H1 (cell line): ENCODE measurements at regions not wholly inside any gene's neighbourhood (a gene's known extent, or its start where the extent isn't known, plus 50 kb on each side); places are given as distances from the start of the nearest gene placed in this dataset.

Experiments
- CTCF ChIA-PET: fragments of 300-600 bp; sonication (Branson Sonifier 250); formaldehyde crosslinking; loops from one replicate; lab custom pipeline; 2021; ENCODE audit not compliant: partially characterized antibody; lab: Charles Lee
- POLR2A ChIA-PET: fragments of 300-600 bp; sonication (Branson Sonifier 250); formaldehyde crosslinking; loops from one replicate; lab custom pipeline; 2021; ENCODE audit warnings: inconsistent platforms; ENCODE audit not compliant: partially characterized antibody; lab: Charles Lee
- DNase-seq, 2 experiments: peaks; one replicate each; pipeline versions ENCODE4 v3.0.0 to v3.0.0-alpha.2; 2010 to 2022; ENCODE audit warnings: low spot score in 2 of 2, low read depth in 1 of 2, mixed read lengths in 1 of 2
- FAIRE-seq: peaks from 2 replicates; lab custom pipeline; 2011; peaks lifted over from hg19 to GRCh38; lab: Jason Lieb, UNC
- H2AFZ ChIP-seq: 2 replicates; pipeline ENCODE4 v1.8.1; 2012; ENCODE audit warnings: low read length, inconsistent platforms
- H2AK5ac ChIP-seq: 2 replicates; pipeline ENCODE4 v1.6.1; 2013; ENCODE audit warnings: low read depth, low read length
- H2BK120ac ChIP-seq: replicated peaks from 2 replicates; pipeline ENCODE3; 2013; ENCODE audit warnings: low read depth, low read length, inconsistent platforms
- H2BK12ac ChIP-seq: 2 replicates; pipeline ENCODE4 v1.6.1; 2013; ENCODE audit warnings: low read depth, low read length
- H2BK15ac ChIP-seq: 2 replicates; pipeline ENCODE4 v1.6.1; 2013; ENCODE audit warnings: low read length
- H2BK20ac ChIP-seq: 2 replicates; pipeline ENCODE4 v1.6.1; 2013; ENCODE audit warnings: low read length
- H2BK5ac ChIP-seq: 2 replicates; pipeline ENCODE4 v1.6.1; 2013; ENCODE audit warnings: low read depth, low read length
- H3K14ac ChIP-seq: 2 replicates; pipeline ENCODE4 v1.6.1; 2013; ENCODE audit warnings: inconsistent platforms; ENCODE audit not compliant: insufficient read length
- H3K18ac ChIP-seq: 2 replicates; pipeline ENCODE4 v1.6.1; 2013; ENCODE audit warnings: low read length; ENCODE audit errors: extremely low read depth
- H3K23ac ChIP-seq: 2 replicates; pipeline ENCODE4 v1.6.1; 2013; ENCODE audit warnings: inconsistent platforms; ENCODE audit not compliant: insufficient read length
- H3K23me2 ChIP-seq: 2 replicates; pipeline ENCODE4 v1.6.1; 2013; ENCODE audit warnings: low read depth, low read length
- H3K27ac ChIP-seq: 2 replicates; pipeline ENCODE4 v1.6.1; 2011; ENCODE audit warnings: low read depth, low read length, inconsistent platforms
- H3K27me3 ChIP-seq, 4 experiments: replicated peaks in 1 of 4; 1 replicate in 1 of 4; 2 replicates in 3 of 4; pipeline versions ENCODE4 v1.6.1 to v1.8.1; 2011 to 2013; ENCODE audit warnings: low read length in 3 of 4, mild to moderate bottlenecking in 3 of 4, inconsistent platforms in 2 of 4, mixed read lengths in 2 of 4, moderate library complexity in 1 of 4; ENCODE audit not compliant: control insufficient read depth in 3 of 4, insufficient read depth in 3 of 4; ENCODE audit errors: extremely low read depth in 1 of 4
- H3K36me3 ChIP-seq, 4 experiments: 2 replicates each; pipeline versions ENCODE4 v1.6.1 to v1.8.1; 2011 to 2013; ENCODE audit warnings: mild to moderate bottlenecking in 4 of 4, low read length in 3 of 4, moderate library complexity in 2 of 4, control low read depth in 1 of 4, inconsistent platforms in 1 of 4; ENCODE audit not compliant: insufficient read depth in 4 of 4, control insufficient read depth in 2 of 4
- H3K4ac ChIP-seq: replicated peaks from 2 replicates; pipeline ENCODE3; 2013; ENCODE audit warnings: low read length, low read depth, mixed read lengths, inconsistent platforms; ENCODE audit not compliant: insufficient read length
- H3K4me1 ChIP-seq, 4 experiments: replicated peaks in 1 of 4; 1 replicate in 1 of 4; 2 replicates in 3 of 4; pipeline versions ENCODE4 v1.6.1 to v1.8.1; 2011 to 2013; ENCODE audit warnings: low read length in 3 of 4, inconsistent platforms in 2 of 4, mixed read lengths in 1 of 4; ENCODE audit not compliant: insufficient read depth in 4 of 4, control insufficient read depth in 3 of 4
- H3K4me2 ChIP-seq, 2 experiments: 2 replicates each; pipeline versions ENCODE4 v1.6.1 to v1.8.1; 2011 to 2013; ENCODE audit warnings: low read depth in 2 of 2, low read length in 2 of 2, control low read depth in 1 of 2, inconsistent platforms in 1 of 2, mild to moderate bottlenecking in 1 of 2; ENCODE audit not compliant: insufficient read depth in 1 of 2
- H3K4me3 ChIP-seq, 4 experiments: fragments of 200-600, 300-600 bp in 1 of 4; sonication (generic), shearing (Covaris generic), sonication (Bioruptor Twin) in 1 of 4; 2 replicates each; pipeline versions ENCODE4 v1.5.1 to v1.8.1; 2011 to 2016; ENCODE audit warnings: low read length in 4 of 4, low read depth in 3 of 4, control low read depth in 2 of 4, inconsistent platforms in 2 of 4, mild to moderate bottlenecking in 2 of 4, mixed read lengths in 1 of 4, moderate library complexity in 1 of 4; ENCODE audit not compliant: insufficient read depth in 2 of 4; ENCODE audit errors: extremely low read depth in 1 of 4
- H3K56ac ChIP-seq: replicated peaks from 2 replicates; pipeline ENCODE3; 2013; ENCODE audit warnings: low read depth, mild to moderate bottlenecking, mixed read lengths, low read length, inconsistent platforms; ENCODE audit not compliant: insufficient read length
- H3K79me1 ChIP-seq: 2 replicates; pipeline ENCODE4 v1.6.1; 2013; ENCODE audit warnings: low read depth, low read length, control low read depth
- H3K79me2 ChIP-seq, 2 experiments: 2 replicates each; pipeline versions ENCODE4 v1.6.1 to v1.8.1; 2012 to 2013; ENCODE audit warnings: low read length in 2 of 2, mild to moderate bottlenecking in 2 of 2, inconsistent platforms in 1 of 2; ENCODE audit not compliant: insufficient read depth in 2 of 2, control insufficient read depth in 1 of 2
- H3K9ac ChIP-seq, 4 experiments: replicated peaks in 1 of 4; 1 replicate in 1 of 4; 2 replicates in 3 of 4; pipeline versions ENCODE4 v1.6.1 to v1.8.1; 2011 to 2013; ENCODE audit warnings: low read depth in 3 of 4, low read length in 3 of 4, control low read depth in 2 of 4, mild to moderate bottlenecking in 2 of 4, moderate library complexity in 2 of 4, inconsistent platforms in 1 of 4; ENCODE audit errors: extremely low read depth in 1 of 4
- H3K9me3 ChIP-seq, 2 experiments: 2 replicates each; pipeline versions ENCODE4 v1.6.1 to v1.8.1; 2012 to 2013; ENCODE audit warnings: mild to moderate bottlenecking in 2 of 2, moderate library complexity in 2 of 2, control low read depth in 1 of 2, inconsistent platforms in 1 of 2, low read depth in 1 of 2, low read length in 1 of 2, mixed read lengths in 1 of 2; ENCODE audit not compliant: insufficient read depth in 2 of 2
- H4K20me1 ChIP-seq, 2 experiments: replicated peaks in 1 of 2; 2 replicates each; pipeline versions ENCODE3 to v1.8.1; 2011 to 2013; ENCODE audit warnings: inconsistent platforms in 2 of 2, low read length in 2 of 2, mild to moderate bottlenecking in 1 of 2; ENCODE audit not compliant: insufficient read depth in 2 of 2, control insufficient read depth in 1 of 2
- H4K5ac ChIP-seq: 2 replicates; pipeline ENCODE4 v1.6.1; 2013; ENCODE audit warnings: low read length, low read depth, mixed read lengths, inconsistent platforms; ENCODE audit not compliant: insufficient read length
- H4K8ac ChIP-seq: 2 replicates; pipeline ENCODE4 v1.8.0; 2013; ENCODE audit warnings: mild to moderate bottlenecking, moderate library complexity, low read length, inconsistent platforms; ENCODE audit not compliant: insufficient read depth; ENCODE audit errors: extremely low read depth
- H4K91ac ChIP-seq: replicated peaks from 2 replicates; pipeline ENCODE3; 2013; ENCODE audit warnings: low read length, mixed read lengths, inconsistent platforms; ENCODE audit not compliant: insufficient read length
- EGR1 ChIP-seq: IDR thresholded peaks from 2 replicates; pipeline ENCODE4 v1.6.1; 2011; ENCODE audit warnings: low read depth, low read length, borderline replicate concordance
- KDM1A ChIP-seq: fragments of 200-600, 300-600 bp; sonication (generic); IDR thresholded peaks from 2 replicates; pipeline ENCODE4 v1.7.1; 2016; ENCODE audit warnings: mild to moderate bottlenecking, low read length, borderline replicate concordance
- SP2 ChIP-seq: IDR thresholded peaks from 2 replicates; pipeline ENCODE4 v1.6.1; 2012; ENCODE audit warnings: mild to moderate bottlenecking, low read length, inconsistent platforms
- WGBS, 2 experiments: shearing (Covaris generic) in 1 of 2; methylation state at CpG; one replicate each; pipeline versions ENCODE4 v1.1.6 to v1.1.7; 2013 to 2015; ENCODE audit warnings: low lambda C conversion rate in 2 of 2, mixed read lengths in 2 of 2, inconsistent platforms in 1 of 2, low coverage in 1 of 2, missing lambda C conversion rate in 1 of 2; ENCODE audit not compliant: insufficient replicate concordance in 2 of 2, insufficient coverage in 1 of 2, insufficient read length in 1 of 2; ENCODE audit errors: extremely low coverage in 1 of 2, missing lambda C conversion rate in 1 of 2; 5-methylcytosine and 5-hydroxymethylcytosine counted together

DNA sequence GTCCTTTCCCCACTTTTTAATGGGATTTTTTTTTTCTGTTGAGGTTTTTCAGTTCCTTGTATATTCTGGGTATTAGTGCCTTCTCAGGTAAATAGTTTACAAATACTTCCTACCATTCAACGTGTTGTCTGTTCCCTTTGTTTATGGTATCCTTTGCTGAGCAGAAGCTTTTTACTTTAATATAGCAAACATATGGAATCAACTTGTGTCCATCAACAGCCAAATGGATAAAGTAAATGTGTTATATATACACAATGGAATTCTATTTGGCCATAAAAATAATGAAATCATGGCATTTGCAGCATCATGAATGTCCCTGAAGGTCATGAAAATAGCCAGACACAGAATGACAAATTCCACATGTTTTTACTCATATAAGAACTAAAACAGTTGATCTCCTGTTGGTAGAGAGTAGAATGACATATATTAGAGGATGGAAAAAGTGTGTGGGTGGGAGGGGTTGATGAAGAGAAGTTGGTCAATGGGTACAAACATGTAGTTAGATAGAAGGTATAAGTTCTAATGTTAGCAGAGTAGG lies 500.8 kb downstream of the SLITRK6 start:
- Histone ChIP-seq H3K36me3 (no peaks in the 10 kb centered on the region), H2BK15ac (no peak overlapping the region), H3K4ac (no peak overlapping the region), H4K20me1 (no peaks in the 10 kb centered on the region), H3K4me3 (no peak overlapping the region), H3K9me3 (no peaks in the 10 kb centered on the region), H4K5ac (no peak overlapping the region), H2BK12ac (no peak overlapping the region), H3K79me1 (no peaks in the 10 kb centered on the region), H3K56ac (no peak overlapping the region), H4K91ac (no peak overlapping the region), H2BK20ac (no peak overlapping the region), H3K27ac (no peak overlapping the region), H3K4me1 (no peaks in the 10 kb centered on the region), H3K23ac (no peak overlapping the region), H2AK5ac (no peak overlapping the region), H3K23me2 (no peaks in the 10 kb centered on the region), H3K4me2 (no peak overlapping the region), H3K27me3 (no peaks in the 10 kb centered on the region), H4K8ac (no peak overlapping the region), H2BK5ac (no peak overlapping the region), H2AFZ (no peak overlapping the region), H3K9ac (no peak overlapping the region), H3K79me2 (no peaks in the 10 kb centered on the region), H3K18ac (no peak overlapping the region), H2BK120ac (no peak overlapping the region), H3K14ac (no peak overlapping the region)
- POLR2A ChIA-PET, result no interaction called here
- CTCF ChIA-PET, result no interaction called here
- no peak for TF ChIP-seq SP2
- TF ChIP-seq EGR1, result no peak
- no peak for TF ChIP-seq KDM1A
- FAIRE-seq, result no peak
- 100% methylated on average over 1 of the region's 1 CpG; no CpG with 5 or more reads in 1 of the 2 experiments for WGBS, 2 experiments
- no peak for DNase-seq
